H1 (cell line): ENCODE measurements at regions not wholly inside any gene's neighbourhood (a gene's known extent, or its start where the extent isn't known, plus 50 kb on each side); places are given as distances from the start of the nearest gene placed in this dataset.

ENCODE experiments used
- ATF3 ChIP-seq: IDR thresholded peaks from 2 replicates; pipeline ENCODE4 v1.6.1; 2011; ENCODE audit warnings: low read depth, mild to moderate bottlenecking, low read length; ENCODE audit not compliant: insufficient read depth
- CBX5 ChIP-seq: fragments of 300-800, 300-1000 bp; sonication (generic); IDR thresholded peaks from 2 replicates; pipeline ENCODE4 v1.7.1; 2016; ENCODE audit warnings: antibody characterized with exemption, low read length, low read depth
- CHD7 ChIP-seq: fragments of 300-600 bp; sonication (generic); IDR thresholded peaks from 2 replicates; pipeline ENCODE4 v1.7.1; 2012; ENCODE audit warnings: low read length, moderate library complexity, mild to moderate bottlenecking, inconsistent platforms; ENCODE audit not compliant: insufficient replicate concordance
- EGR1 ChIP-seq: IDR thresholded peaks from 2 replicates; pipeline ENCODE4 v1.6.1; 2011; ENCODE audit warnings: low read depth, low read length, borderline replicate concordance
- GABPA ChIP-seq: IDR thresholded peaks from 2 replicates; pipeline ENCODE4 v1.6.1; 2011; ENCODE audit warnings: mild to moderate bottlenecking, low read length, moderate library complexity, borderline replicate concordance; ENCODE audit not compliant: insufficient read depth
- KDM4A ChIP-seq: IDR thresholded peaks from one replicate; pipeline ENCODE4 v1.7.1; 2012; ENCODE audit warnings: low read depth, mild to moderate bottlenecking, moderate library complexity, low read length, inconsistent platforms; ENCODE audit not compliant: severe bottlenecking
- TBP ChIP-seq: IDR thresholded peaks from 2 replicates; pipeline ENCODE4 v1.6.1; 2011; ENCODE audit warnings: low read depth, low read length, improper control_type of control experiment

GRCh38 chr4:27506401-27506800 is 645.8 kb downstream of the STIM2 start (continued):
- TF ChIP-seq CHD7 (no peak), KDM4A (no peak), TBP (no peak), EGR1 (no peak), CBX5 (no peak), ATF3 (no peak), GABPA (no peak)
